ENCODE measurements at regions not wholly inside any gene's neighbourhood (a gene's known extent, or its start where the extent isn't known, plus 50 kb on each side); places are given as distances from the start of the nearest gene placed in this dataset.

DNA sequence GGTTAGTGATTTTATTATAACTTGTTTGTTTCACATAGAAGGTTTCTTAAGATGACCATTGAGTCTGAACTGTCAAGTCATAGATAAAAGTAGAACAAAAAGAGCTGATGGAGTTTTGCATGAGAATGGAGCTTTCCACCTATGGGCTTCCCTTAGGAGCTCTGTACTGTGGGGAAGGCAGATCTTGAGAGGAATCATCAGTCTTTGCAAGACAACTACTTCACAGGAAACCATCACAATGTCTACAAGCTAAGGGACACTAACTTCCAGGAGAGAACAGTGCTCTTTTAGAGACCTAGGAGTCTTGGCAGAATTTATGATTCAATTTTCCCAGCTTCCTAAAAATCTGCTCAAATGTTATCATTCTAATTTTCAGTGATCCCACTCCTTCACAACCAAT, 78.2 kb downstream of the FBXO5 start:
- no peak overlapping the region for H3K27ac ChIP-seq
- no peak for DNase-seq (ENCODE audit: low read depth, low spot score)

DNA sequence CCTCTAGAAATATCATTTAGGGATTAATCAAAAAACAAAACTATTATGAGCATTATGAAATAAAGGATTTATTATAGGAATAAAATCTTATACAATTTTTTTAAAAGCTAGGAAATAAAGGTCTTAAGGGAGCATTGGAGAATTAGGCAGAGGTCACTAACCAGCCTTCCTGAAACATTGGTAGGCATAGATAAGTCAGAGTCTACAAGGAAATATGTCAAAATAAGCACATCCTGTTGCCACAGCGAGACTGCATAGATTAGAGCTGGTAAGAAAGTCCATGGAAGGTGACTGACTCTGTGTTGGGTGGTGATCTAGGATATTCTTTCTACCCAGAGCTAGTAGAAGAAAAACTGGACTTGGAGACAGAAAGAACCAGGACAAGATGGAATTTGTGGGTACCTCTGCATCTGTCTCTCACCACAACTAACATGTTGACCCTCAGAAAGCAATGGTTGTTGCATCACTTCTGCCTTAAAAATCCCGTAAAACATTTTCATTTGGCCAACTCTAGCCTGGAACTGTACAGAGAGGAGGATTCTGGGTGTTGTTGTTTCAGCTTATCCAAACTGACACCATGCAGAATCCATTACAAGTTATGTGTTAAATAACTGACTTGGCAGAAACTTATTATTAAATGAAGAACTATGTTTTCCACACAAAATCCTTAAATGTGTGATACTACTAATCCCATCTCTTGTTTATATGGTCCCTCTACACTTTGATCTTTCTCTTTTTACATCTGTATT, 77.1 kb downstream of the FBXO5 start:
- H3K27ac ChIP-seq, result no peak overlapping the region
- no peak for DNase-seq (ENCODE audit: low read depth, low spot score)

DNA sequence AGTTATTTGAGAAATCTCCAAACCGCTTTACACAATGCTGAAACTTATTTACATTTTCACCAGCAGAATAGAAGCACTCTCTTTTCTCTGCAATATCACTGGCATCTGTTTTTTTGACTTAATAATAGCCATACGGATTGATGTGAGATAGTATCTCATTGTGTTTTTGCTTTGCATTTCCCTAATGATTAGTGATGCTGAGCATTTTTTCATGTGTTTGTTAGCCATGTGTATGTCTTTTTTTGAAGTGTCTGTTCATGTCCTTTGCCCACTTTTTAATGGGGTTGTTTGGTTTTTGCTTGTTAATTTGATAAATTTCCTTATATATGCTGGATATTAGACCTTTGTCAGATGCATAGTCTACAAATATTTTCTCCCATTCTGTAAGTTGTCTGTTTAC, 73.6 kb downstream of the FBXO5 start:
- no peak for DNase-seq (ENCODE audit: low read depth, low spot score)
- H3K27ac ChIP-seq, result no peak overlapping the region

DNA sequence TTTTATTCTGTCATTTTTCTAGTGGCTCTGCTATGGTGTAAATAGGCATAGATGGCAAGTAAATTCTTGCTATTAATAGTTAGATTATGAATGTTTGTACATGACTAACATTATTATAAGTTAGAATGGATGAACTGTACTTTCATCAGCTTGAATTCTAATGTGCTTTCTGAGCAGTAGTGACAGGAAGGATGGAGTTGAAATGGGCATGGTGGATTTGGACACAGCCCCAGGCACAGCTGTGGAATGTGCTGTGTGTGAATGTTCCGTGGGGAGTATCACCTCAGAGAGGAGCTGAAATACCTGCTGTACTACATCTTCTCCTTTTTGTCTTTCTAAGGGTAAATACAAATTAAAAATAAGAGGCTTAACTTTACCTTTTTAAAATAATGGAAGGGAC, 66.8 kb downstream of the FBXO5 start:
- DNase-seq (ENCODE audit: low read depth, low spot score), result no peak
- H3K27ac ChIP-seq, result no peak overlapping the region

DNA sequence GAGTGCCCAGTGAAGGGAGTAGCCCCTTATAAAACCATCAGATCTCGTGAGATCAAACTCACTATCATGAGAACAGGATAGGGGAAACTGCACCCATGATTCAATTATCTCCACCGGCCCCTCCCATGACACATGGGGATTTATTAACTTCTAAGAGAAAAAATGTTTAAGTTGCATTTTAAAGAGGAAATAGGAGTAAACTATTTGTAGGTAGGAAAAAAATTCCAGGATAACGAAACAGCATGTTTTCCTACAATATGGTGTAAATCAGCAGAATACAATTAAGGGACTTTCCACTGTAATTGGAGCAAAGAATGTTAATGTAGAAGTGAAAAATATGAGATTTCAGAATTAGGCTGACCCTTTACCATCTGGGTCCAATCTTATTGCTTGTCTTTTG, 63.9 kb downstream of the FBXO5 start:
- H3K27ac ChIP-seq, result no peak overlapping the region
- no peak for DNase-seq (ENCODE audit: low read depth, low spot score)

DNA sequence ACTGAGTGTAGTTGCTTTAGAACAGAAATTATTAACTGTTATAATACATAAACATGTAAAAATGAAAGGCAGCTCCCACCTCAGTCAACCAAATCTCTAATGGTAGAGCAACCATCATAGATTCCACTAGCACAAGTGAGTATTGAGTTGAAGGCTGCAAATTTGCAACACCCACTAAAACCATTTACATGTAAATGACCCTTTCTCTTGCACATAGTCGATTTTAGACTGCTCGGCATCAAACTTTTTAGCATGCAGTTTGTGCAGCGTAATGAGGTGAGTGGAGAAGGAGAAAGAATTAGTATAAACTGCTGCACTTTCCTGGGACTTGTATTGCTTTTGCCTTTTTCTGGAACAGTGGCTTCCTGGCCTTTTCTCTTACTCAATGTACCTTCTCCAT, 62.8 kb downstream of the FBXO5 start:
- no peak overlapping the region for H3K27ac ChIP-seq
- no peak for DNase-seq (ENCODE audit: low read depth, low spot score)

All from epithelial cell of prostate (primary cell).